ENCODE measurements at regions not wholly inside any gene's neighbourhood (a gene's known extent, or its start where the extent isn't known, plus 50 kb on each side); places are given as distances from the start of the nearest gene placed in this dataset.
"Not testable (repeated sequence)": the region's sequence is repeated elsewhere in the genome, so short reads cannot be mapped to it uniquely, and the experiment has no call there.

- Histone ChIP-seq H3K27ac (ENCODE audit: low read length) (no peak overlapping the region), H3K36me3 (ENCODE audit: control insufficient read depth, insufficient read depth, low read length) (no peaks in the 10 kb centered on the region), H3K9me3 (ENCODE audit: control insufficient read depth, insufficient read depth, low read length) (no peaks in the 10 kb centered on the region), H3K27me3 (ENCODE audit: control insufficient read depth, insufficient read depth, low read length) (no peaks in the 10 kb centered on the region), H3K4me3 (ENCODE audit: low read length) (no peak overlapping the region), H3K4me1 (ENCODE audit: control insufficient read depth, insufficient read depth, low read length) (no peaks in the 10 kb centered on the region)
- no CpG with 5 or more reads among the region's 7 CpGs for WGBS (ENCODE audit: insufficient coverage, insufficient read length)
- no peak for DNase-seq (ENCODE audit: low read depth, low spot score)
These were observed 53.0 kb downstream of the ACTBL2 start for GRCh38 chr5:57429513-57430120.

- no CpG with 5 or more reads among the region's 2 CpGs for WGBS (ENCODE audit: insufficient coverage, insufficient read length)
- H3K27me3 ChIP-seq (ENCODE audit: control insufficient read depth, insufficient read depth, low read length); DNase-seq (ENCODE audit: low read depth, low spot score); H3K27ac ChIP-seq (ENCODE audit: low read length); H3K9me3 ChIP-seq (ENCODE audit: control insufficient read depth, insufficient read depth, low read length); H3K4me1 ChIP-seq (ENCODE audit: control insufficient read depth, insufficient read depth, low read length); H3K4me3 ChIP-seq (ENCODE audit: low read length); H3K36me3 ChIP-seq (ENCODE audit: control insufficient read depth, insufficient read depth, low read length): not testable (repeated sequence)
These were observed 53.6 kb downstream of the ACTBL2 start for GRCh38 chr5:57429021-57429420.

- Histone ChIP-seq H3K36me3 (ENCODE audit: control insufficient read depth, insufficient read depth, low read length) (no peaks in the 10 kb centered on the region), H3K27ac (ENCODE audit: low read length) (no peak overlapping the region), H3K9me3 (ENCODE audit: control insufficient read depth, insufficient read depth, low read length) (no peaks in the 10 kb centered on the region), H3K4me3 (ENCODE audit: low read length) (no peak overlapping the region), H3K27me3 (ENCODE audit: control insufficient read depth, insufficient read depth, low read length) (no peaks in the 10 kb centered on the region), H3K4me1 (ENCODE audit: control insufficient read depth, insufficient read depth, low read length) (no peaks in the 10 kb centered on the region)
- no CpG with 5 or more reads among the region's 17 CpGs for WGBS (ENCODE audit: insufficient coverage, insufficient read length)
- no peak for DNase-seq (ENCODE audit: low read depth, low spot score)
These were observed 59.6 kb downstream of the ACTBL2 start for GRCh38 chr5:57422993-57423392.

- H3K27me3 ChIP-seq (ENCODE audit: control insufficient read depth, insufficient read depth, low read length), result no peaks in the 10 kb centered on the region
- no CpG with 5 or more reads among the region's 21 CpGs for WGBS (ENCODE audit: insufficient coverage, insufficient read length)
- DNase-seq (ENCODE audit: low read depth, low spot score), result no peak
- no peak overlapping the region for H3K27ac ChIP-seq (ENCODE audit: low read length)
- H3K36me3 ChIP-seq (ENCODE audit: control insufficient read depth, insufficient read depth, low read length), result no peaks in the 10 kb centered on the region
- no peak overlapping the region for H3K4me3 ChIP-seq (ENCODE audit: low read length)
- no peaks in the 10 kb centered on the region for H3K4me1 ChIP-seq (ENCODE audit: control insufficient read depth, insufficient read depth, low read length)
- H3K9me3 ChIP-seq (ENCODE audit: control insufficient read depth, insufficient read depth, low read length), result no peaks in the 10 kb centered on the region
These were observed 60.3 kb downstream of the ACTBL2 start for GRCh38 chr5:57422341-57422740.

GRCh38 chr5:57420801-57421200, 61.8 kb downstream of the ACTBL2 start:
- no CpG with 5 or more reads among the region's 3 CpGs for WGBS (ENCODE audit: insufficient coverage, insufficient read length)
- no peak for DNase-seq (ENCODE audit: low read depth, low spot score)
- no peaks in the 10 kb centered on the region for H3K27me3 ChIP-seq (ENCODE audit: control insufficient read depth, insufficient read depth, low read length)
- no peak overlapping the region for H3K27ac ChIP-seq (ENCODE audit: low read length)
- H3K4me3 ChIP-seq (ENCODE audit: low read length), result no peak overlapping the region
- no peaks in the 10 kb centered on the region for H3K4me1 ChIP-seq (ENCODE audit: control insufficient read depth, insufficient read depth, low read length)
- no peaks in the 10 kb centered on the region for H3K9me3 ChIP-seq (ENCODE audit: control insufficient read depth, insufficient read depth, low read length)
- no peaks in the 10 kb centered on the region for H3K36me3 ChIP-seq (ENCODE audit: control insufficient read depth, insufficient read depth, low read length)

- no peaks in the 10 kb centered on the region for H3K36me3 ChIP-seq (ENCODE audit: control insufficient read depth, insufficient read depth, low read length)
- DNase-seq (ENCODE audit: low read depth, low spot score), result no peak
- H3K4me3 ChIP-seq (ENCODE audit: low read length), result no peak overlapping the region
- WGBS (ENCODE audit: insufficient coverage, insufficient read length), result no CpG with 5 or more reads among the region's 2 CpGs
- H3K27ac ChIP-seq (ENCODE audit: low read length), result no peak overlapping the region
- H3K27me3 ChIP-seq (ENCODE audit: control insufficient read depth, insufficient read depth, low read length), result no peaks in the 10 kb centered on the region
- no peaks in the 10 kb centered on the region for H3K9me3 ChIP-seq (ENCODE audit: control insufficient read depth, insufficient read depth, low read length)
- no peaks in the 10 kb centered on the region for H3K4me1 ChIP-seq (ENCODE audit: control insufficient read depth, insufficient read depth, low read length)
These were observed 64.6 kb downstream of the ACTBL2 start for GRCh38 chr5:57417971-57418370.

- no CpG with 5 or more reads among the region's 6 CpGs for WGBS (ENCODE audit: insufficient coverage, insufficient read length)
- H3K4me1 ChIP-seq (ENCODE audit: control insufficient read depth, insufficient read depth, low read length), result no peaks in the 10 kb centered on the region
These were observed 65.3 kb downstream of the ACTBL2 start for GRCh38 chr5:57417320-57417719.

GRCh38 chr5:57416278-57416994, 66.2 kb downstream of the ACTBL2 start:
- Histone ChIP-seq H3K36me3 (ENCODE audit: control insufficient read depth, insufficient read depth, low read length) (no peaks in the 10 kb centered on the region), H3K27ac (ENCODE audit: low read length) (no peak overlapping the region), H3K4me1 (ENCODE audit: control insufficient read depth, insufficient read depth, low read length) (no peaks in the 10 kb centered on the region), H3K9me3 (ENCODE audit: control insufficient read depth, insufficient read depth, low read length) (no peaks in the 10 kb centered on the region), H3K4me3 (ENCODE audit: low read length) (no peak overlapping the region), H3K27me3 (ENCODE audit: control insufficient read depth, insufficient read depth, low read length) (no peaks in the 10 kb centered on the region)
- DNase-seq (ENCODE audit: low read depth, low spot score), result no peak
- WGBS (ENCODE audit: insufficient coverage, insufficient read length), result no CpG with 5 or more reads among the region's 4 CpGs

More at GRCh38 chr5:57417320-57417719, 65.3 kb downstream of the ACTBL2 start:
- DNase-seq (ENCODE audit: low read depth, low spot score), result no peak
- H3K4me3 ChIP-seq (ENCODE audit: low read length), result no peak overlapping the region
- no peak overlapping the region for H3K27ac ChIP-seq (ENCODE audit: low read length)
- no peaks in the 10 kb centered on the region for H3K27me3 ChIP-seq (ENCODE audit: control insufficient read depth, insufficient read depth, low read length)
- no peaks in the 10 kb centered on the region for H3K36me3 ChIP-seq (ENCODE audit: control insufficient read depth, insufficient read depth, low read length)
- H3K9me3 ChIP-seq (ENCODE audit: control insufficient read depth, insufficient read depth, low read length), result no peaks in the 10 kb centered on the region

GRCh38 chr5:57414857-57415256, 67.8 kb downstream of the ACTBL2 start:
- Histone ChIP-seq H3K27ac (ENCODE audit: low read length) (no peak overlapping the region), H3K9me3 (ENCODE audit: control insufficient read depth, insufficient read depth, low read length) (no peaks in the 10 kb centered on the region), H3K36me3 (ENCODE audit: control insufficient read depth, insufficient read depth, low read length) (no peaks in the 10 kb centered on the region), H3K4me1 (ENCODE audit: control insufficient read depth, insufficient read depth, low read length) (no peaks in the 10 kb centered on the region), H3K4me3 (ENCODE audit: low read length) (no peak overlapping the region), H3K27me3 (ENCODE audit: control insufficient read depth, insufficient read depth, low read length) (no peaks in the 10 kb centered on the region)
- no peak for DNase-seq (ENCODE audit: low read depth, low spot score)
- WGBS (ENCODE audit: insufficient coverage, insufficient read length), result no CpG with 5 or more reads among the region's 2 CpGs

- H3K9me3 ChIP-seq (ENCODE audit: control insufficient read depth, insufficient read depth, low read length), result no peaks in the 10 kb centered on the region
- H3K27me3 ChIP-seq (ENCODE audit: control insufficient read depth, insufficient read depth, low read length), result no peaks in the 10 kb centered on the region
- WGBS (ENCODE audit: insufficient coverage, insufficient read length), result no CpG with 5 or more reads among the region's 3 CpGs
- H3K36me3 ChIP-seq (ENCODE audit: control insufficient read depth, insufficient read depth, low read length), result no peaks in the 10 kb centered on the region
- no peaks in the 10 kb centered on the region for H3K4me1 ChIP-seq (ENCODE audit: control insufficient read depth, insufficient read depth, low read length)
- H3K27ac ChIP-seq (ENCODE audit: low read length), result no peak overlapping the region
- H3K4me3 ChIP-seq (ENCODE audit: low read length), result no peak overlapping the region
- no peak for DNase-seq (ENCODE audit: low read depth, low spot score)
These were observed 68.4 kb downstream of the ACTBL2 start for GRCh38 chr5:57414191-57414590.

GRCh38 chr5:57413145-57413544, 69.5 kb downstream of the ACTBL2 start:
- no peak for DNase-seq (ENCODE audit: low read depth, low spot score)
- H3K36me3 ChIP-seq (ENCODE audit: control insufficient read depth, insufficient read depth, low read length), result no peaks in the 10 kb centered on the region
- H3K27me3 ChIP-seq (ENCODE audit: control insufficient read depth, insufficient read depth, low read length), result no peaks in the 10 kb centered on the region
- H3K4me1 ChIP-seq (ENCODE audit: control insufficient read depth, insufficient read depth, low read length), result no peaks in the 10 kb centered on the region
- no CpG with 5 or more reads among the region's 1 CpG for WGBS (ENCODE audit: insufficient coverage, insufficient read length)
- no peak overlapping the region for H3K4me3 ChIP-seq (ENCODE audit: low read length)
- H3K9me3 ChIP-seq (ENCODE audit: control insufficient read depth, insufficient read depth, low read length), result no peaks in the 10 kb centered on the region
- H3K27ac ChIP-seq (ENCODE audit: low read length), result no peak overlapping the region
